DMS53 (cell line): ENCODE measurements at regions not wholly inside any gene's neighbourhood (a gene's known extent, or its start where the extent isn't known, plus 50 kb on each side); places are given as distances from the start of the nearest gene placed in this dataset.
"Not testable (repeated sequence)": the region's sequence is repeated elsewhere in the genome, so short reads cannot be mapped to it uniquely, and the experiment has no call there.

ENCODE experiments used
- DNase-seq: peaks from one replicate; lab custom pipeline; 2025; lab: John Stamatoyannopoulos, UW

DNA sequence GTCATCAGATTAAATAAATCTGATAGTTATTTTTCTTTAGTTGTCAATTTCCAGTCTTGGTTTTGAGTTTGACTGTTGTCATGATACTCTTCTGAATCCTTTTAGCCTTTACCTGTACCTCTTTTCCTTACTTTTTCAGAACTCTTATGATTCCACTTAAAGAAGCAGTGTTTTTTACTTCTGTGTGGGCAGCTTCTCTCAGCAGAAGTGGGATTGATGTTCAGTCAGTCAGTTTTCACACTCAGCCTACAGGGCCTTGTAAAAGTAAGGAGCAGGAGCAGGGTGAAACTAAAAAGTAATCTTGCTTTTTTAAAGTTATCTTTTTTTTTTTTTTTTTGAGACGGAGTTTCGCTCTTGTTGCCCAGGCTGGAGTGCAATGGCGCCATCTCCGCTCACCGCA lies 75.1 kb downstream of the HAUS1 start:
- DNase-seq = no peak

DNA sequence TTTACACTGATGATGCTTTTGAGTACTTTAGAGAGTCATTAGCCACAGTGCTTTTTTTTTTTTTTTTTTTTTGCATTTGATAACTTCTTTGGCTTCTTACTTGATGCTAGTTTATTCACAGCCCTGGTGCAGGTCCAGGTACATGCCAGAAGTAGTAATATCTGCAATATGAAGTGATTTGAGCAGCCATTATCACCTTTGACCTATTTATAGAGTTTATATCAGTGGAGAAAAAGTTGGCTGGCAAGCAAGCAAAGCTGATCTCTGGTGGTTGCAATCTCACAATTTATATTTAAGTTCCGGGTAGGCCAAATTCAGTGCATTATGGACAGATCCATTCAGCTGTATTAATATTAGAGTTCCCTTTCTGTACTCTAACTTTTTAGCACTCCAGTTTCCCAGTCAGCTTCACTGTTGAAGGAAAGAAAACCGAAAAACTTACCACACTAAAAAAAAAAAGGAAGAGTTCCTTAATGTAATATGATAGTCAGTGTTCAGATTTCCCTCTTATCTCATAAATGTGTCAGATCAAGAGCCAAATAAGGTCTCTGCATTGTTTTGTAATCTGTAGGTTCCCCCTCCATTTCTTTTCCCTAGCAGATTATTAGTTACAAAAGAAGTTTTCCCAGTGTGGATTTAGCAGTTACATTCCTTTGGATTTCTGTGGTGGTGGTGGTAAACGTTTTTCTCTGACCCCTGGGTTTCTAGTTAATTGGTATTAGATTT lies 78.6 kb downstream of the HAUS1 start:
- DNase-seq = no peak

DNA sequence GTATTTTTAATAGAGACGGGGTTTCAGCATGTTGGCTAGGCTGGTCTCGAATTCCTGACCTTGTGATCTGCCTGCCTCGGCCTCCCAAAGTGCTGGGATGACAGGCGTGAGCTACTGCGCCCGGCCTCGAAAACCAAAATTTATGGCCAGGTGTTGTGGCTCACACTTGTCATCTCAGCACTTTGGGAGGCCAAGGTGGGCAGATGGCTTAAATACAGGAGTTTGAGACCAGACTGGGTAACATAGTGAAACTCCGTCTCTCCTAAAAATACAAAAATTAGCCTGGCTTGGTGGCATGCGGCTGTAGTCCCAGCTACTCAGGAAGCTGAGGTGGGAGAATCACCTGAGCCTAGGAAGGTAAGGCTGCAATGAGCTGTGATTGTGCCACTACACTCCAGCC lies 80.1 kb downstream of the HAUS1 start:
- not testable (repeated sequence) for DNase-seq

DNA sequence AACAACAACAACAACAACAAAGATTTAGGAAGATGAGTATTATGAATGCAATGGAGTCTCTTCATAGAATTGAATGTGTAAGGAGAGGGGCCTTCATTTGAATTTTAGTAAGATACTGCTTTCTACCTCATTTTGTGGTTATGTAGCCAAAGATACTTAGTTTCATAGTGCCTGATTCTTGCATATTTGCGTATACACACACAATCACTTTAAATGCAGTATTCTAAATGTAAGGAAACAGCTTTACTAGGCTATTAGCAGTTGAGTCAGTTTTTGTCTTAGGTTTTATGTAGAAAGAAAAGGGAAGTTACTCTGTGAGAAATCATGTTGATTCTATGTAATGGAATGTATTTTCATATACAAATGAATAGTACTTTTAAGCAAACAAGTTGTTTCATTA lies 80.5 kb downstream of the HAUS1 start:
- no peak for DNase-seq

DNA sequence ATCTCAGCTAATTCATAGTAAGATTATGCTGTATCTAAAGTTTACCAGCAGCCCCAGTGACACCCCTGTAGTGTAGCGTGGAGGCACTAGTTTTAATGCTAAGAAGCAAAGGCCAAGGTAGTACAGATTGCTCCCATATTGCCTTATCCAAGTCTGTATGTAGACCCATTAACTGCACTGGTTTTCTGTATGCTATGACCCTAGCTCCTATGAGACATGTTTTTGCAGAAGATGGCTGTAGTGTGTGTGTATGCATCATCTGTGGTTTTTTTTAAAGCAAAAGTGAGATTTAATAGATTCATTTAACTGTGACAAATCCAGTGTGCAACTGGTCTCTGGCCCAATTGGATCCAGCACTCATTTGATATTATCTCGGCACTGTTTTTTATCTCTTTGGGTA lies 86.5 kb downstream of the HAUS1 start:
- no peak for DNase-seq

DNA sequence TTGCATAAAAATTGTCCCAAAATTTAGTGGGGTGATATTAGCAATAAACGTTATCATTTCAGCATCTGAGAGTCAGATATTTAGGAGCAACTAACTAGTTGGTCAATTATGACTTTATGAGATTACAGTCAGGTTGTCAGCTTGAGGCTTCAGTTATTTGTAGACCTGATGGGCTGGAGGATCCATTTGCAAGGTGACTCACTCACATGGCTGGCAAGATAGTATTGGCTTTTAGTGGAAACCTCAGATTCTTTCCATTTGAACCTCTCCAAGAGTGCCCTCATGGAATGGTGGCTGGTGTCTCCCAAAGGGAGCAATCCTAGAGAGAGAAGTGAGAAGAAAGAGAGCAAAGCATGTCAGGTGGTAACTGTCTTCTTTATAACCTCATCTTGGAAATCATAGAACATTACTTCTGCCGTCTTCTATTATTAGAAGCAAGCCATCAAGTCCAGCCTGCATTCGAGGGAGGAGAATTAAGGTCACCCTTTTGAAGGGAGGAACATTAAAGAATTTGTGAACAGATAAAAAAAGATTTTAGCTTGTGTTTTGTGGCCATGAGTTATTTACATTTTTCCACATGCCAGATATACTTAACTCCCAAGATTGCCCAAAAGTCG lies 92.5 kb downstream of the HAUS1 start:
- DNase-seq = no peak

DNA sequence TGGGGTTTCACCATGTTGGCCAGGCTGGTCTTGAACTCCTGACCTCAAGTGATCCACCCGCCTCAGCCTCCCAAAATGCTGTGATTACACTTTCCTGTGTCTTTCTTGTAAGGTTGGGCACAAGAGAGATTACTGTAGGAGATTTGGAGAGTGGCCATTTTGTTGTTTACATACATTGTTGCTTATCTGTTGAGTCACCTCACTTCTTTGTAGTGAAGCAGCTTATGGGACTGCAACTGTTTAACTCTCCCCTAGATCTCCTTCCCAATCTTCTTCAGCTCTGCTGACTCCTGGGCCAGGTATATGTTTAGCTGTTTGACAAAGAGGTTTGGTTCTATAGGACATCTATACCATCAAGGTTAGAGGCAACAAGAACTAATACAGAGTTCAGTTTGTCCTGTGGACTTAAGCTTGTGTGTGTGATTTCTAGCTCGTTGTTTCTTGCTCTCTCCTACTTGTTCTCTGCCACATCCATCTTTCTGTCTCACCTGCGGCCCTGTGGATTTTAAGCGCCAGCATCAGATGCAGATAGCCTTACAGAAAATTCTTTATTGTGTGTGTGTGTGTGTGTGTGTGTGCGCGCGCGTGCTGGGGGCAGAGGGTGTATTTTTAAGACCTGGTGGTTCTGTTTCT lies 95.4 kb downstream of the HAUS1 start:
- peak; percentile 77 for DNase-seq

DNA sequence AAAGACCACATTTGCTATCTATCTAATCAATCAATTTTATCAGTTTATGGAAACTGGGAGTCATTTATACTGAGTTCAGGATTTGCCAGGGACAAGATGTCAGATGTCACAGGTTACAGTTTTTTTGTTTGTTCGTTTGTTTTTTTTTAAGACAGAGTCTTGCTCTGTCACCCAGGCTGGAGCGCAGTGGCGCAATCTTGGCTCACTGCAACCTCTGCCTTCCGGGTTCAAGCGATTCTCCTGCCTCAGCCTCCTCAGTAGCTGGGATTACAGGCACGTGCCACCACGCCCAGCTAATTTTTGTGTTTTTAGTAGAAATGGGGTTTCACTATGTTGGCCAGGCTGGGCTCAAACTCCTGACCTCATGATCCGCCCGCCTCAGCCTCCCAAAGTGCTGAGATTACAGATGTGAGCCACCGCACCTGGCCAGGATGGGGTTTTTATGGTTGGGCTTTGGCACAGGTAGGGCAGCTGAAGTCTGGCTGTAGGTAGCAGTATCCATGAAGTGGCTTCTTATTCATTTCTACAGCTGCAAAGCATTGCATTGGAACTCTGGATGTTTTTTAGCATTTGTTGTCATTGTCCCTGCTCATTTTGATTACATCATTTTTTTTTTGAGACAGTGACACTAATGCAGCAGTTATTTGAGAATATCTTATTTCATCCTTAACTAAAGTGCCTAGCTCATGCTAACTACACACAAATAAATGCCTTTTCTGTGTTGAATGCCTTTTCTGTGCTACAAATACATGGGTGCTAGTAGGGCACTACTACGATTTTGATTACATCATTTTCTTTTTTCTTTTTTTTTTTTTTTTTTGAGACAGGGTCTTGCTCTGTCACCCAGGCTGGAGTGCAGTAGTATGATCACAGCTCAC lies 96.2 kb downstream of the HAUS1 start:
- DNase-seq = peak; percentile 36

DNA sequence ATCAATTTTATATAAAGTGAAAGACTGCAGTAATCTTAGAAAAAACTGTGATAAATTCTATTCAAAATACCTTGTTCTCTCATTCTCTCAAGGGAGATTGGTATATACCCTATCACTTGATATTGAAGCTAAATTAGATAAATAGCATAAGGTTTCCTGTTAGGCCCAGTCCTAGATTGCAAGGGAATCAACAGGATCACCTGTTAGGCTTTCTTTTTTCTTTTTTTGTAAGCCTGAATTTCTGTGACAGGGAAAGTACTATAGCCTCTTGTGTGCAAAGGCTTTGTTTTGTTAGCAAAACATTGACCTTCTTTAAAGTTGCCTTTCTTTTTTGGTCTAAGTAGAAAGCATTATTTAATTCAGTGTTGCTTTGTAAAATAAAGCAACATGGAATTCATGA lies 100.0 kb downstream of the HAUS1 start:
- no peak for DNase-seq

DNA sequence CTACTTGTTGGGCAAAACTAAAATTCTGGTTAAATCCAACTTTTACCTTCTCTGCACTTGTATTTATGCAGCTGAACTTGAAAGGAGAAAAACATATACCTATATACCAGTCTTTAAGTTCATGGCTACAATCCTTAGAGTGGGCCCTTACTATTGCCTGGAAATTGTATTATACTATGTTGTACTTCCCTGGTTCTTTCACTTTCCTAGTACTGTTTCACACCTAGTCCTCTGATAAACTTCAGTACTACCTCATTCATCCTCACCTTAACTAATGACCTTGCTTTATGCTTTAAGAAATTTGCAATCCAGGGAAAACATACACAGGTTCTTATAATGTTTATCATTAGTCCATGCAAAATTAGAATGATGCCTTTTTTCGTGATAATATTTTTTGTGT lies 103.8 kb downstream of the HAUS1 start:
- no peak for DNase-seq

DNA sequence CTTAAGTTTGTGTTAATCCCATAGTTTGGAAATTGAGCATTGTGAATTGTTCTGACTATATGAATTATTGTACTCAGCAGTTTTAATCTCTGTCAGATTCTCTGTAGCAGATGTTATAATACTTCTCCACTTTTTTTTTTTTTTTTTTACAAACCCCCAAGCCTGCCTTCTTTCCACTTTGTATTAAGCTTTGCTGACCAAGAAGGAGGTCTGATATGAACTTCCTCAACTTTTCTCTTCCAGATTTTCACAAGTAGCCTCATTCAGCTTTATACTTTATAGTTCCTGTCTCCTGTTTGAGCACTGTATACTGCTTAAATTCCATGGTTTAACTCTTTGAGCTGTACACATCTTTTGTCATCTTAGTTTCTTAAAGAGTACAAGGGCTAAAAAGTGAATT lies 105.0 kb downstream of the HAUS1 start:
- no peak for DNase-seq

DNA sequence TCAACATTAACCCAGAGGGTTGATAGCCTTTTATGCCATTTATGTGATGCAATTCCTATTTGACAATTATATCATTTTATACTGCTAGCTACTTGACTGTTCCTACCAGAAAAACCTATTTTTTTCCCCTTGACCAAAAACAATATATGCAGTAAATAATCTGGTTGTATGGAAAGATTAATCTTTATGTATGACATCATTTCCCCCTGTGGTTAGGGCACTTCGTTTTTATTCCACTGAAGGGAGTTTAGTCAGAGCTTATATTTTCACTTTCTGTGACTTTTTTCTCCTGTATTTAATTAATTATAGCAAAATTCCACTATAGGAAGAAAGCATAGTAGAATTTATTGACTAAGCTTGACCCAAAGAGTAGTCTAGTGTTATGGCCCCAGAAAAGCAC lies 107.6 kb downstream of the HAUS1 start:
- DNase-seq = no peak

DNA sequence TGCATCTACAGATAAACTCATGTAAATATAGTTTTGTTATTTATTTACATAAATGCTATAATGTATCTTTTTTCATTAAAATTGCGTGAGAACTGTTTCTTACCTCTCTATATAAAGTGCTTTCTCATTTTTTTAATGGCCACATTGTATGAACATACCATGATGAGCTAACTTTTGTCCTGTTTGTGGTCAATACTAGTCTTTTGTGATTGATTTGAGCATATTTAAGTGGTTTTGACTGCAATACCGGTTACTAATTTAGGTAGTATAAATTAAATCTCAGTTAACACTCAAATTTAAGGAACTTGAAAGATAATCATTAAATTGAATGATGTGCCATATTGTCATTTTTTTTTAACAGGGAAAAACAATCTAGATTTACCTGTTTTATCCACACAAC lies 108.2 kb downstream of the HAUS1 start:
- no peak for DNase-seq

DNA sequence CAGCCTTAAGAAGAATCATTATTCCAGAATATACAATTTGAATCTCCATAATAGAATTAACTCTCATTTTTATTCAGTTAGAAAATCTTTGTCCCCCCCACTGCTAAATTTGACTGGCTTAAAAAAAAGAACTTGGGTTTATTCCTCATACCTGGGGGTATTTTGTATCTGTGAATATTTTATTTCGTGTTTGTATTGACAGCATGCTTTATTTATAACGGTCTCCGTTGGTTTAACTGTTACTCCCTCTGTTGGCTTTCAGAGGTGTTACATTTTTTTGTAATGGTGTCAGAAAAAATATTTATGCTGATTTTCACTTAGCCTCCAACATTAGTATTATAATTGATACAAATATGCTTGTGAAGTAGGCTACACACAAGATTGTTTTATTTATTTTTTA lies 109.1 kb downstream of the HAUS1 start:
- peak; percentile 52 for DNase-seq

DNA sequence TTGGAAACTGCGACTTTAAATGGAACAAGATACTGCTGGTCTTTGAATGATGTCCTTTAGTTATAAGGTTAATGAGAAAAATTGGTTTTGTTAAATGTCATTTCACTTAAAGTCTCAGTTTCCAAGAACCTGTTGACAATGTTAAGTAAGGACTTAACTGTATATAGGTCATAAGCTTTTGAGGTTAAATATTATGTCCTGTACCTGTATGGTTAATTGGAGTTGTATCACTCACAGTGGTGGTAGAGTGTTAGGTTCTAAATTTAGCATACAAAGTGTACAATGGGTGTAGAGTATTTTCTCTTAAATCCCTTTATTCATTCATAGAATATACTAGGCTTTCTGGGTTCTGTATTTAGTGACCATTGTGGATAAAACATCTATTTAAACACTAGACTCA lies 110.2 kb downstream of the HAUS1 start:
- DNase-seq = no peak

DNA sequence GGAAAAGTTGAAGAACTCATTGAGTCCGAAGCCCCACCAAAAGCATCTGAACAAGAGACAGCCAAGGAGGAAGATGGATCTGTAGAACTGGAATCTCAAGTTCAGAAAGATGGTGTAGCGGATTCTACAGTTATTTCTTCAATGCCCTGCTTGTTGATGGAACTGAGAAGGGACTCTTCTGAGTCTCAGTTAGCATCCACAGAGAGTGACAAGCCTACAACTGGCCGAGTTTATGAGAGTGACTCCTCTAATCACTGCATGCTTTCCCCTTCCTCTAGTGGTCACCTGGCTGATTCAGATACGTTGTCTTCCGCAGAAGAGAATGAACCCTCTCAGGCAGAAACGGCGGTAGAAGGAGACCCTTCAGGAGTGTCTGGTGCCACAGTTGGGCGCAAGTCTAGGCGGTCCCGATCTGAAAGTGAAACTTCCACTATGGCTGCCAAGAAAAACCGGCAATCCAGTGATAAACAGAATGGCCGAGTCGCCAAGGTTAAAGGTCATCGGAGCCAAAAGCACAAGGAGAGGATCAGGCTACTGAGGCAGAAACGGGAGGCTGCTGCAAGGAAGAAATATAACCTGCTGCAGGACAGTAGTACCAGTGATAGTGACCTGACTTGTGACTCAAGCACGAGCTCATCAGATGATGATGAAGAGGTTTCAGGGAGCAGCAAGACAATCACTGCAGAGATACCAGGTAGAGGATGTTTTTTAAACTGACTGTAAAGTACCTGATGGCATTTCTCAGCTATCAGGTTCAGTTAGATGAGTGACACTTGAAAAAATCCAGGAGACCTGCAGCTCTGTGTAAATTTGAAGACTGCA lies 111.9 kb downstream of the HAUS1 start:
- no peak for DNase-seq

DNA sequence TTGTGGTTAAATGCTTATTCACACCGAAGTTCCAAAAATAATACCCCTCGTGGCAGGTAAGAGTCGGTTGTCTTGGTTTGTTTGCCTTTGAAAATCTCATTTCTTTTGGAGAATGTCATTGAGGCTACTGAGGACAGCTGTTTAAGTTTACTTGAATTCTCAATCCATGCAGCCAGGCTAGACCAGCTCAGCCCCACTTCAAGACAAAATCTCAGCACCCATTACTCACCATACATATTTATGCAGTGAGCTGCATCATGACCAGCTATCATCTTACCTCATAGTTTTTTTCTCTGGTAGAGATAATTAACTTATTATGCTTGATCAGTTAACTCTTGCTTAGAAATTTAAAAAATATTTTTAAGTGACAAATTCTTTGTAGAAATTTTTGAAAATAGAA lies 115.9 kb downstream of the HAUS1 start:
- no peak for DNase-seq

DNA sequence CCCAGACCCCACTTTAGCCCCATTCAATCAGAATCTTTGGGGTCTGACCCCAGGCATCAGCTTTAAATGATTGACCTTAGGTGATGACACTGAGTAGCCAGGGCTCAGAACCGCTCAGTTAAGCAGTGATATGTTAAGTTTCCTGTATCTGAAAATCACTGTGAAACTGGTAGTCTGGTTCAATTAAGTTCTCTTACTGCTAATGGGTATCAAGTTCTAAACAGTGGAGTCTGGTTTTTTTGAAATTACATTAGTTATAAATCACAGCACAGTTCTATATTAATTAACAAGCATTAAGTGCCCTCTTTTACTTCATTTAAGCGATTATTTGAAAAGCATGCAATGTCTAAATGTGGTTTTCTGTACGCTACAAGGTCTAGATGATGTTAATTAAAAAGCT lies 117.9 kb downstream of the HAUS1 start:
- no peak for DNase-seq

DNA sequence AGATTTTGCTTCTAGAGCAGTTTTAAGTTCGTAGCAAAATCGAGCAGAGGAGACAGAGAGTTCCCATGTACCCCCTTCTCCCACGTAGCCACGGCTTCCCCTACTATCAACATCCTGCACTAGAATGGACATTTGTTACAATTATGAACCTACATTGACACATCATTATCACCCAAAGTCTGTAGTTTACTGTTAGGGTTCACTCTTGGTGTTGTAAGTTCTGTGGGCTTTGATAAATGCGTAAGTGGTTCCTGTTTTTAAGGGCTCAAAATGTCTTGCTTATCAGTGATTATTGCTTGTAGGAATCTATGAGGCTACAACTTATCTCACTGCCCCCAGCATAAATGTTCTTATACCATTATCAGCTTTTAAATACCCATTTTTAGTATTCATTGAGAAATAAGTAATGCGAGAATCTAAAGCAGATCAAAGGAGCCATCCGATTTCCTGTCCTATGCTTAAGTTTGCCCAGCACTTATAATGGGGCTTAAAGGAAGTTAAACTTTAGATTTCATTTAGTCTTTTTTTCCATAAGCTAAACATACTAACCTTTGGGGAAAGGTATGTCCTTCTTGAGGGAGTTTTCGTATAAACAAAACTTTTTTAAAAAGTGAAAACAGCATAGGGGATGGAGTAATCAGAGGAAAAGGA lies 118.7 kb downstream of the HAUS1 start:
- no peak for DNase-seq

DNA sequence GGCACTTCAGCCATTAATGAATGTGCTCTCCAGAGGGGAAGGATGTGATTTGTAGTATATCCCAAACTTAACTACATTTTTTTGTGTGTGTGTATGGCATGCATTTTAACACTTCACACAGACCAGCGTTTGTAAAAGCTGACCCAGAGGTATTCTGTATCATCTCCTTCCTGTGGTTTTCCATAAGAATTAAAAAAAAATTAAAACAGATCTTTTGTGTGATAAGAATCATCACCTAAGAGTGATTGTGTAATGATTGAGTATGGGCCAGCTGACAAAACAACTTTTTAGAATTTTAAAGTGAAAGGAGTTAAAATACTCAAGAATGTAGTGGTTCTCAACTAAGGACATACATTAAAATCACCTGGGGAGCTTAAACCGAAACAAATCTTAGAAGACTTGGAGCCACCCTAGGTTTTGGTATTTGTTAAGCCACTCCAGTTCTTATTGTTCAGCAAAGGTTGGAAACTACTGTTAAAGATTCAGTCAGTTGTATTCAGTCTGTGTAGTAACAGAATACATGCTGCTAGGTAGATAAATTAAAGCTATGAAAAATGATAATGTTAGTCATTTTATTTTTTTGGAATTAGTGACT lies 120.1 kb downstream of the HAUS1 start:
- no peak for DNase-seq

DNA sequence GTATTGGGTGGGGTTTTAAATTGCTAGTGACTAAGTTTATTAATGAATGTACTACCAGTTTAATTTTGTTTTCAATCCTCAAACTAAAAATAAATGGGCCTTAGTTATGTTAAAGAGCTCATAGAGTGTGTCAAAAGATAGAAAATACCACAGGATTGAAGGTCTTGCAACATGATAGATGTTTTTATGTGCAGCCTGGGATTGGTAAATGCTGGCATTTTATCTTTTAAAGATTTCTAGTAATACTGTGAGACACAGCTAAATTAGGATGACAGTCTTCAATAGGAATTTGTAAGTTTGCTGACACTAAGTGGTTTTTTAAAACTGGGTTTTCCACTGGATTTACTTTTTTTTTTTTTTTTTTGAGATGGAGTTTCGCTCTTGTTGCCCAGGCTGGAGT lies 122.3 kb downstream of the HAUS1 start:
- DNase-seq = no peak
